Gastroesophageal sphincter (tissue), 4 donors: ENCODE measurements at regions not wholly inside any gene's neighbourhood (a gene's known extent, or its start where the extent isn't known, plus 50 kb on each side); places are given as distances from the start of the nearest gene placed in this dataset.

Source experiments
- ATAC-seq: fragments of 150-250 bp; one replicate; pipeline ENCODE4 v1.9.1; 2016; ENCODE audit warnings: mild to moderate bottlenecking, moderate library complexity
- H3K27ac ChIP-seq, 4 donors: fragments of 200-600 bp; sonication (generic) in 3 of 4; 1 replicate in 3 of 4; 2 replicates in 1 of 4; pipeline ENCODE4 v1.5.1; 2016 to 2019
- H3K27me3 ChIP-seq: fragments of 200-600 bp; sonication (generic); one replicate; pipeline ENCODE4 v1.5.1; 2019
- H3K36me3 ChIP-seq, 2 donors: fragments of 200-600 bp; sonication (generic); one replicate each; pipeline ENCODE4 v1.5.1; 2019; ENCODE audit warnings: control low read depth in 1 of 2
- H3K4me1 ChIP-seq, 3 donors: fragments of 200-600 bp; sonication (generic); 1 replicate in 2 of 3; 2 replicates in 1 of 3; pipeline ENCODE4 v1.5.1; 2016 to 2019; ENCODE audit warnings: control low read depth in 2 of 3
- H3K4me3 ChIP-seq, 2 donors: fragments of 200-600 bp; sonication (generic); one replicate each; pipeline ENCODE4 v1.5.1; 2019; ENCODE audit warnings: mild to moderate bottlenecking in 1 of 2, moderate library complexity in 1 of 2
- H3K9me3 ChIP-seq, 3 donors: fragments of 200-600 bp; sonication (generic); one replicate each; pipeline ENCODE4 v1.5.1; 2017 to 2019; ENCODE audit warnings: control low read depth in 2 of 3
- CTCF ChIP-seq, 4 experiments: fragments of 200-600 bp in 2 of 4; fragments of 450-650 bp in 2 of 4; sonication (generic) in 1 of 4; IDR thresholded peaks; one replicate each; pipeline ENCODE4 v1.5.1; 2017 to 2019; ENCODE audit warnings: antibody characterized with exemption in 4 of 4, mild to moderate bottlenecking in 2 of 4, moderate library complexity in 2 of 4
- EP300 ChIP-seq: sonication (generic); formaldehyde crosslinking; IDR thresholded peaks from one replicate; pipeline ENCODE4 v1.6.1; 2017; ENCODE audit warnings: antibody characterized with exemption, mild to moderate bottlenecking
- POLR2A ChIP-seq, 2 donors: fragments of 450-650 bp; IDR thresholded peaks; one replicate each; pipeline ENCODE4 v1.6.1; 2017; ENCODE audit warnings: antibody characterized with exemption in 2 of 2, mild to moderate bottlenecking in 2 of 2, moderate library complexity in 1 of 2
- POLR2AphosphoS5 ChIP-seq: sonication (generic); formaldehyde crosslinking; IDR thresholded peaks from one replicate; pipeline ENCODE4 v1.6.1; 2017; ENCODE audit warnings: antibody characterized with exemption
- WGBS, 2 donors: methylation state at CpG; one replicate each; pipeline ENCODE4 v1.1.5; 2018; ENCODE audit warnings: low coverage in 1 of 2; 5-methylcytosine and 5-hydroxymethylcytosine counted together

- H3K4me1 ChIP-seq = no peaks in the 10 kb centered on the region
- no peaks in the 10 kb centered on the region for H3K27me3 ChIP-seq
- no peaks in the 10 kb centered on the region for H3K36me3 ChIP-seq
- peaks cover 0 to 9% (median 0%) of the 10 kb centered on the region in 3 donors for H3K9me3 ChIP-seq
- TF ChIP-seq POLR2A (IDR thresholded peaks at IDR 0.05) (no peak), CTCF (IDR thresholded peaks at IDR 0.05) (no peak), POLR2AphosphoS5 (no peak), EP300 (no peak)
- 94 to 95% methylated on average over 2 of the region's 2 CpGs for WGBS, 2 donors
- H3K27ac ChIP-seq = no peak overlapping the region
- H3K4me3 ChIP-seq = no peak overlapping the region
- no peak for ATAC-seq
Observed at GRCh38 chr2:7983912-7984311, 697.9 kb upstream of the ID2 start.

GRCh38 chr2:7984693-7985353 is 697.0 kb upstream of the ID2 start:
- H3K27me3 ChIP-seq = no peaks in the 10 kb centered on the region
- no peak for ATAC-seq
- 76 to 81% methylated on average over 9 of the region's 9 CpGs for WGBS, 2 donors
- H3K27ac ChIP-seq = no peak overlapping the region
- peaks cover 0 to 9% (median 0%) of the 10 kb centered on the region in 3 donors for H3K9me3 ChIP-seq
- no peak overlapping the region for H3K4me3 ChIP-seq
- H3K4me1 ChIP-seq = no peaks in the 10 kb centered on the region
- TF ChIP-seq POLR2AphosphoS5 (no peak), EP300 (no peak), CTCF (IDR thresholded peaks at IDR 0.05) (no peak), POLR2A (IDR thresholded peaks at IDR 0.05) (no peak)
- no peaks in the 10 kb centered on the region for H3K36me3 ChIP-seq

- Histone ChIP-seq H3K36me3 (no peaks in the 10 kb centered on the region), H3K27me3 (no peaks in the 10 kb centered on the region), H3K4me1 (no peaks in the 10 kb centered on the region), H3K9me3 (peaks cover 0 to 9% (median 0%) of the 10 kb centered on the region in 3 donors), H3K27ac (no peak overlapping the region), H3K4me3 (no peak overlapping the region)
- WGBS, 2 donors = 85 to 100% methylated on average over 2 to 3 of the region's 3 CpGs
- no peak for ATAC-seq
- TF ChIP-seq POLR2AphosphoS5 (no peak), EP300 (no peak), CTCF (IDR thresholded peaks at IDR 0.05) (no peak), POLR2A (IDR thresholded peaks at IDR 0.05) (no peak)
Observed at GRCh38 chr2:7986431-7986830, 695.4 kb upstream of the ID2 start.

- no peaks in the 10 kb centered on the region for H3K27me3 ChIP-seq
- TF ChIP-seq CTCF (IDR thresholded peaks at IDR 0.05) (no peak), POLR2AphosphoS5 (no peak), POLR2A (IDR thresholded peaks at IDR 0.05) (no peak), EP300 (no peak)
- ATAC-seq = no peak
- no peak overlapping the region for H3K4me3 ChIP-seq
- H3K4me1 ChIP-seq = peaks cover 0 to 7% (median 0%) of the 10 kb centered on the region in 3 donors
- H3K36me3 ChIP-seq = no peaks in the 10 kb centered on the region
- no peak overlapping the region for H3K27ac ChIP-seq
- no peaks in the 10 kb centered on the region for H3K9me3 ChIP-seq
Observed at GRCh38 chr2:7987992-7988391, 693.9 kb upstream of the ID2 start.

- no peaks in the 10 kb centered on the region for H3K27me3 ChIP-seq
- WGBS, 2 donors = 83 to 89% methylated on average over 1 of the region's 1 CpG
- no peaks in the 10 kb centered on the region for H3K9me3 ChIP-seq
- ATAC-seq = no peak
- TF ChIP-seq CTCF (IDR thresholded peaks at IDR 0.05) (no peak), POLR2AphosphoS5 (no peak), EP300 (no peak), POLR2A (IDR thresholded peaks at IDR 0.05) (no peak)
- no peaks in the 10 kb centered on the region for H3K36me3 ChIP-seq
- H3K27ac ChIP-seq = no peak overlapping the region
- H3K4me3 ChIP-seq = no peak overlapping the region
- peaks cover 0 to 11% (median 0%) of the 10 kb centered on the region in 3 donors for H3K4me1 ChIP-seq
Observed at GRCh38 chr2:7988440-7988839, 693.4 kb upstream of the ID2 start.
